NCI-H748 (cell line): ENCODE measurements at regions not wholly inside any gene's neighbourhood (a gene's known extent, or its start where the extent isn't known, plus 50 kb on each side); places are given as distances from the start of the nearest gene placed in this dataset.

Source experiments
- DNase-seq: peaks from one replicate; lab custom pipeline; 2025; ENCODE audit not compliant: unreplicated experiment; lab: John Stamatoyannopoulos, UW

DNA sequence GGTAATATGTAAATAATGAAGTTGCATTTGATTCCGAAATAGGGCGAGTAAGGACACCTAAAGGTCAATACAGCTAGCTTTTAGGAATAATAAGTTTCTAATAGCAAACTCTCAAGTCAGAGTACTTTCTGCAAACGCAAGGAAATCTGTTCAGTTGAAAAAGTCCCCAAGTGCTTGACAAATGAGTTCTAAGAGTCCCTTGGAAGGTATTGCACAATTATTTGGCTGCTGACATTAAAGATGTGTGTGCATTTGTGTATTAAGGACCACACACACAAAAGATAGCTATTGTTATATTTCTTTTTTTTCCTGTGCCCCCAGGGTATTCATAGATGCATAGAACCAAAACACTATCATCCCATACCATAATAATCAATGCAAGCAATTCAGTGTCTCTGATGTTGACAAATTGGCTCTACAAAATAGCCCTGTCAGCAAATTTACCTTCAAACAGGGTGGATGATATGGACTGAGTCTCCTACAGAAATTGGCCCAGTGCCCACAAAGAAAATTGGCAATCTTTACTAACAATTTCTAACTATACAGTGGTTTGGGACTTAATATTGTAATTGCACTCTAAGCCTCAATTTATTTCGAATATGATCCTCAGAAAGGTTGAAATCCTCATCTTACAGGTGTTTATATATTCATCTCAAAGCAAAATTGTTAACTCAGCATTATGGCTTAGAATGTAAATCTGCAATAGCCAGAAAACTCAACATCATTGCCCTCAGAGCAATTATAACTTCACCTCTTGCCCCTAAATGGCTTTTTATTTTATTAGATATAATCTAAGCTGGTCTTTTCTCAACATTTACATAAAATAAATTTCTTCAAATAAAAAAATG lies 827.2 kb downstream of the MAT2B start:
- peak; percentile 33 for DNase-seq

GRCh38 chr5:164335837-164336236 lies 830.4 kb downstream of the MAT2B start:
- no peak for DNase-seq

GRCh38 chr5:164336276-164336675 lies 830.9 kb downstream of the MAT2B start:
- no peak for DNase-seq

DNA sequence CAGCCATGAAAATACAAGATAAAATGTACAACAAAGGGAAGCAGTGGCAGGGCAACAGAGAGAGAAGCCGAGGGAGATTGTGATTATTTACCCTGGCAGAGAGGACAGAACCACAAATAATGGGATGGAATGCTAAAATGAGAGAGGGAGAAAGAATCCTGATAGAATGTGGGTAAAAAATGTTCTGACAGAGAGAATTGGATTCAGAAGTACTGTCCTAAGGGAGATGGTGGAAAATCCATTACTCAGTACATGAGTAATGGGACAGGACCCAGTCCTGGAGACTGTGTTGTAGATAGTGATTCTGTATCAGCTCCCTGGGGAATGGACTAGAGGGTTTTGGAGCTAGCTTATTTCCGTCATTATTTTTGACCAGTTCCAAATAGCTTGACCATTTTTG lies 831.5 kb downstream of the MAT2B start:
- DNase-seq = no peak

- DNase-seq = peak; percentile 7
Observed at GRCh38 chr5:164341056-164341619, 835.7 kb downstream of the MAT2B start.

DNA sequence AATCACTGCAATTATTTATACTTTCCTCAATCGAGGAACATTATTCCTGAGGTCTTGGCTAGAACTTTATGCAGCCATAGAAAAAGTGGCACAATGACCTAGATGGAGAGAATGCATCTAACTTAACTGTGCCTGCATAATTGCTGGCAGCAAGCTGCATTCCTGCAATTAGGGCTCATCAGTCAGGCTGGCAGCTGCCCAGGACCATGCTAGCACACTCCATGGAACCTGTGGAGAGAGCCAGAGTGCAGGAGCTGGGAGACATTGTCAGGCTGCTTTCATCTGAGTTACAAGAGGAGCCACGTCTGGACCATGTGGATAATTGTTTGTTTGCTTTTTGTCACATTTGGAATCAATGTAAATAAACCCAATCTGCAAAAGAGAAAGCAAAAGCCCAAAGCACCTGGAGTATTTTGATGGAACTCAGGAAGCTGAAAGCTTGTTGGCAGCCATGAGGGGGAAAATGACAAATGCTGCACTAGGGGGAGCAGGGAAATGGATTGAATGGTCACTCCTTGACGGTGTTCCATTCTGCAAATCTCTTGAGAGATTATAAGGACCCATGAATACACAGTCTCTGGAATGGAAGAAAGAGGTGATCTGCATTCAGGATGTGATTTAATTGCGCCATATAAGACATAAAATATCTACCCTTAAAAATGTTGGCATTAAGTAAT lies 839.9 kb downstream of the MAT2B start:
- DNase-seq = peak; percentile 99

GRCh38 chr5:164345853-164346252 lies 840.4 kb downstream of the MAT2B start:
- DNase-seq = no peak

DNA sequence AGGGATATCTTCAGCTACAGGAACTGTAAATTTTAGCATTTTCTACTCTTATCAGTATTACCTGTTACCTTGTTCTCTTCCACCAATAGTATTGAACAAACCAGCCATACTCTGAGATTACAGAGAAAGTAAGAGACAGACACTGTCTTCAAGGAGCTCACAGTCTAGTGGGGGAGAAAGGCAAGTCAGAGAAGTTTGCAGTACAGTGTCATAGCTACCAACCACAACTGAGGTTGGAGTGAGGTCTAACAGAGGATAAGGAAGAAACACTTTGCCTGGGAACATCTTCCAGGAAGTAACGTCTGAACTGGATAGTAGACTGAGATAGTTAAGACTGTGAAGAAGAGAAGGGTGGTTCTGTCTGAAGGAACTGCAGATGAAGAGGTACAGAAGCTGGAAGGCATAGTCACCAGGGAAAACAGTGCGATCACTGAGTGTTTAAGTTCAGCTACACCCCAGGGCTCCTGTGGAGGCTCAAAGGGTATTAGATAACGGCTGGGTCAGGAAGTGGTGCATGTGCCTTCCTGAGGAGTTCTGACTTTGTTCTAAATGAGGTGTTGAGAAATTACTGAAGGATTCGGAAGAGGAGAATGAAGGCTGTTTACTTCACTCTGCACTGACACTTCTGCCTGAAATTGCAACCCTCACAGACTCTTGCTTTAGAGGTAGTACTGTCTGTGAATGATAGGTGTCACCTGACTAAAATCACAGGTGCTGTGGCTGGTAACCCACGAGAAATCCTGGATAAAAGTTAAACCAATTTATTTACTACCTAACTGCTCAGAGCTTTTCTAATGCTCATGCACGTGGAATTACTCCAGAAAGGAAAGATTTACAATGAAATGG lies 841.6 kb downstream of the MAT2B start:
- DNase-seq = no peak

GRCh38 chr5:164350236-164350635 lies 844.8 kb downstream of the MAT2B start:
- no peak for DNase-seq

GRCh38 chr5:164351245-164351834 lies 845.9 kb downstream of the MAT2B start:
- DNase-seq = no peak

DNA sequence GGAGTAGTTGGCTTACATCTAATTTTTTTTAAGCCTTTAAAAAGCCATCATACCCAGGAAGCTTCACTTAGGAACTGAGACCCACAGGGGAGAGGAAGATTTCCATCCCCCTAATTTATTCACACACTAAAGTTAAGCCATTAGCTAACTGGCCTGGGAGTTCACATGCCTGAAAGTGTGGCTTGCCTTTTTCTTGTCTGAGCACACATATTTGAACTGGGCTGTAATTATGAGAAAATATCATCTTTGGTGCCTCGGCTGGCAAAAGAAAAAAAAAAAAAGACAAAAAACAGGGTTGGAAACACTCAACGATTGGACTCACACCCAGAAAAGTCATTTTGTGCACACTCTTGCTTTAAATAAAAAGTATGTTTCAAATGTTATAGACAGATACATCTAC lies 847.3 kb downstream of the MAT2B start:
- no peak for DNase-seq

- DNase-seq = no peak
Observed at GRCh38 chr5:164353155-164353554, 847.7 kb downstream of the MAT2B start.

- DNase-seq = no peak
Observed at GRCh38 chr5:164354139-164354751, 848.8 kb downstream of the MAT2B start.

DNA sequence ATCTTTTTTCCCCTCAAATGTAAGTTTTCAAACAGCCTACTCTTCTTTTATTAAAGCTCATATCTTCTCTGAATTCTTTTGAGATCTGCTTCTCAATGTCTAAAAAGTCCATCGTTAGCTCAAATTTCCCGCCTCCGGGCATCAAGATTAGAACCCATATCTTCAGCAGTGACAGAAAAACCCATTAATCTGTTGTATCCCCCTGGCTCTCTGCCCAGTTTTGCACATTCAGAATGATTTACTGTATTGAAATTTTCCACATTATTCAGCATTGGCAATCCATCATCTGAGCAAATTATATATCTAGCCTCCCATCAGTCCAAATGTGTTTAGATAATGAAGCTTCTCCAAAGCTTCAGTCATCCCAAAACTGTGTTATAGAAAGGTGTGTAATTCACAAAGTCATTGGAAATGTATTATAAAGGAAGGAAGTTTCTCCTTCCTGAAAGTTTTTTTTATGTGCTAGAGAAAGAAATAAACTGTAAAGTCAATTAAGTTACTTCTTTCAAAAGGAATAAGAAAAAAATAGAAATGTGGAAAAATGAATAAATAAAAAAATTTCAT lies 849.9 kb downstream of the MAT2B start:
- DNase-seq = peak; percentile 17

DNA sequence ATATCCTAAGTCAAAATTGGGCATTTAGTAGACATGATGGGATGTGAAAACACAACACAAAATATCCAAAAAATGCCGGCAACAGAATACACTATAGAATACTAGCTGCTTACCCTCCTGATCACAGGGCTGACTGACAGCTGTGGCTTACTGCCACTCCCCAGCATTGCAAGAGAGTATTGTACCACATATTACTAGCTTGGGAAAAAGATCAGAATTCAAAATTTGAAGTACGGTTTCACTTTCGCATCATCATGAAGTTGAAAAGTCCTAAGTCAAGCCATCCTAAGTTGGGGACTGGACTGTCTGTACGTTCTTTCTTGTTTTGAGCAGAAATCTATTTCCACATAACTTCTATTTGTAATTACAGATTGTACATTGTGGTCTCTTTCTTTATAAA lies 851.4 kb downstream of the MAT2B start:
- no peak for DNase-seq

DNA sequence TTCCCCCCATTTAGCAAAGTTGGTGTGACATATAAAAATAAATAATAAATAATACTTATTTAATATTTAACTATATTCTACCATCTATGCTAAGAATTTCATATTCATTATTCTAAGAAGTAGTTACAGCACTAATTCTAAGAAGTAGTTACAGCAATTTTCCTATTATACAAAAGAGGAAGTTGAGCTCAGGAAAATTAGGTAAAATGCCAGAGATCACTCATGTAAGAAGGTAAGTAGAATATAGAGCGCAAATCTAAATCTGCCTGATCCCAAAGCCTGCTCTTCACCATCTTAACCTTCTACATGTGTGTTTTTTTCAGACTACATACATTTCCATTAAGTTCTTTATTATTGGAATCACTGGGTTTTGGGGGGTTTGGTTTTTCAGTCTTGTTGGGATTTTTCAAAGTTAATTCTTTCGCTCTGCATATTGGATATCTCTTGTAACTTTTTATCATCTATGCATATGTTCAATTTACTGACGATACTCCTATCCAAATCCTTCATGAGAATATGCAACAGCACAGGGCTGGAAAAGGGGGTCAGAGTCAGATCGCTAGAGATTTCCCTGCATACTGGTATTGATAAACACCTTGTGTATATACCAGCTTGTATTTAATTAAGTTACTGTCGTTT lies 852.1 kb downstream of the MAT2B start:
- DNase-seq = no peak

GRCh38 chr5:164358531-164359259 lies 853.3 kb downstream of the MAT2B start:
- no peak for DNase-seq

GRCh38 chr5:164359260-164360255 lies 854.1 kb downstream of the MAT2B start:
- no peak for DNase-seq
